HEK293 (cell line): ENCODE measurements at regions not wholly inside any gene's neighbourhood (a gene's known extent, or its start where the extent isn't known, plus 50 kb on each side); places are given as distances from the start of the nearest gene placed in this dataset.

ENCODE experiments used
- CTCF ChIA-PET: fragments of 350-600 bp; formaldehyde crosslinking; extraction: SDS; loops from one replicate; lab custom pipeline; 2021; ENCODE audit warnings: antibody characterized with exemption; lab: Yijun Ruan, JAX
- POLR2A ChIA-PET: fragments of 300-600 bp; formaldehyde crosslinking; extraction: SDS; loops from one replicate; lab custom pipeline; 2020; ENCODE audit warnings: antibody characterized with exemption, inconsistent platforms; lab: Yijun Ruan, JAX
- H3K27ac ChIP-seq: fragments of 200-500 bp; sonication (Bioruptor generic); 2 replicates; pipeline ENCODE4 v1.5.1; 2014; ENCODE audit warnings: low read depth, low read length, control low read depth, inconsistent platforms; ENCODE audit errors: extremely low read depth
- H3K36me3 ChIP-seq, 2 experiments: fragments of 200-500 bp in 1 of 2; sonication (Bioruptor generic) in 1 of 2; 1 replicate in 1 of 2; 2 replicates in 1 of 2; pipeline ENCODE4 v1.5.1; 2014 to 2017; ENCODE audit warnings: inconsistent platforms in 2 of 2, low read length in 2 of 2; ENCODE audit not compliant: control insufficient read depth in 2 of 2, insufficient read depth in 1 of 2
- H3K4me1 ChIP-seq: fragments of 200-500 bp; sonication (Bioruptor generic); 2 replicates; pipeline ENCODE4 v1.5.1; 2014; ENCODE audit warnings: mild to moderate bottlenecking, low read length, inconsistent platforms; ENCODE audit not compliant: control insufficient read depth, insufficient read depth
- H3K4me3 ChIP-seq: 2 replicates; pipeline ENCODE4 v1.5.1; 2011; ENCODE audit warnings: low read depth, mild to moderate bottlenecking, control low read depth, low read length, moderate library complexity
- H3K9me3 ChIP-seq: fragments of 200-500 bp; sonication (Bioruptor generic); 2 replicates; pipeline ENCODE4 v1.5.1; 2014; ENCODE audit warnings: low read depth, low read length, inconsistent platforms; ENCODE audit not compliant: control insufficient read depth, insufficient read depth
- GLIS1 ChIP-seq: fragments of 450-650 bp; formaldehyde crosslinking; IDR thresholded peaks from 2 replicates; pipeline ENCODE4 v1.5.1; 2016; ENCODE audit warnings: missing biosample characterization, missing genetic modification characterization
- HOXA7 ChIP-seq: sonication (generic); formaldehyde crosslinking; IDR thresholded peaks from 2 replicates; pipeline ENCODE4 v1.8.1; 2022; ENCODE audit warnings: missing genetic modification reagents, borderline replicate concordance
- HOXD13 ChIP-seq: sonication (generic); formaldehyde crosslinking; IDR thresholded peaks from 2 replicates; pipeline ENCODE4 v1.8.0; 2022; ENCODE audit warnings: missing genetic modification reagents, borderline replicate concordance
- KLF9 ChIP-seq: fragments of 450-650 bp; formaldehyde crosslinking; IDR thresholded peaks from 2 replicates; pipeline ENCODE4 v1.5.1; 2016; ENCODE audit warnings: missing biosample characterization, missing genetic modification characterization, low read depth
- SETDB1 ChIP-seq: IDR thresholded peaks from one replicate; pipeline ENCODE4 v1.6.1; 2017; ENCODE audit warnings: mild to moderate bottlenecking, low read length, moderate library complexity, mixed read lengths; ENCODE audit not compliant: insufficient read length
- WT1 ChIP-seq: fragments of 450-650 bp; formaldehyde crosslinking; IDR thresholded peaks from 2 replicates; pipeline ENCODE4 v1.5.1; 2016; ENCODE audit warnings: missing biosample characterization, missing genetic modification characterization
- ZIC2 ChIP-seq: fragments of 450-650 bp; formaldehyde crosslinking; IDR thresholded peaks from 2 replicates; pipeline ENCODE4 v1.5.1; 2016; ENCODE audit warnings: missing biosample characterization, missing genetic modification characterization
- ZNF114 ChIP-seq: fragments of 450-650 bp; formaldehyde crosslinking; IDR thresholded peaks from 2 replicates; pipeline ENCODE4 v1.5.0; 2017; ENCODE audit warnings: missing biosample characterization, missing genetic modification characterization
- ZNF175 ChIP-seq: fragments of 450-650 bp; formaldehyde crosslinking; IDR thresholded peaks from 2 replicates; pipeline ENCODE4 v1.5.1; 2016; ENCODE audit warnings: missing biosample characterization, missing genetic modification characterization
- ZNF214 ChIP-seq: fragments of 450-650 bp; formaldehyde crosslinking; IDR thresholded peaks from 2 replicates; pipeline ENCODE4 v1.5.1; 2017; ENCODE audit warnings: missing biosample characterization, mild to moderate bottlenecking, missing genetic modification characterization, borderline replicate concordance
- ZNF24 ChIP-seq: fragments of 450-650 bp; formaldehyde crosslinking; IDR thresholded peaks from 2 replicates; pipeline ENCODE4 v1.5.1; 2016; ENCODE audit warnings: missing biosample characterization, missing genetic modification characterization
- ZNF274 ChIP-seq, 2 experiments: fragments of 200-500 bp in 1 of 2; fragments of 450-650 bp in 1 of 2; sonication (Bioruptor generic) in 1 of 2; formaldehyde crosslinking in 1 of 2; IDR thresholded peaks; 2 replicates each; pipeline versions ENCODE4 v1.5.1 to v1.6.1; 2014 to 2016; ENCODE audit warnings: borderline replicate concordance in 1 of 2, inconsistent platforms in 1 of 2, low read length in 1 of 2, missing biosample characterization in 1 of 2, missing genetic modification characterization in 1 of 2
- ZNF335 ChIP-seq: fragments of 450-650 bp; formaldehyde crosslinking; conservative IDR thresholded peaks from 2 replicates; pipeline ENCODE4 v1.5.1; 2016; ENCODE audit warnings: missing biosample characterization, missing genetic modification characterization
- ZNF366 ChIP-seq: fragments of 450-650 bp; formaldehyde crosslinking; conservative IDR thresholded peaks from 2 replicates; pipeline ENCODE4 v1.5.1; 2016; ENCODE audit warnings: missing biosample characterization, missing genetic modification characterization
- ZNF37A ChIP-seq: fragments of 450-650 bp; IDR thresholded peaks from 2 replicates; pipeline ENCODE4 v1.5.1; 2018; ENCODE audit warnings: missing biosample characterization, missing genetic modification characterization
- ZNF423 ChIP-seq: fragments of 450-650 bp; formaldehyde crosslinking; IDR thresholded peaks from 2 replicates; pipeline ENCODE4 v1.5.1; 2016; ENCODE audit warnings: missing biosample characterization, missing genetic modification characterization
- ZNF600 ChIP-seq: fragments of 450-650 bp; formaldehyde crosslinking; IDR thresholded peaks from 2 replicates; pipeline ENCODE4 v1.5.1; 2016; ENCODE audit warnings: missing biosample characterization, missing genetic modification characterization
- ZNF837 ChIP-seq: fragments of 450-650 bp; formaldehyde crosslinking; IDR thresholded peaks from 2 replicates; pipeline ENCODE4 v1.5.1; 2016; ENCODE audit warnings: missing biosample characterization, missing genetic modification characterization
- ZNF843 ChIP-seq: fragments of 450-650 bp; formaldehyde crosslinking; IDR thresholded peaks from 2 replicates; pipeline ENCODE4 v1.5.1; 2016; ENCODE audit warnings: missing biosample characterization, missing genetic modification characterization
- TF ChIP-seq, protein P1 (sequence below): IDR thresholded peaks from 2 replicates; pipeline ENCODE4 v1.6.1; 2011; ENCODE audit warnings: mild to moderate bottlenecking, low read depth, low read length, borderline replicate concordance
- TF ChIP-seq, protein P2 (sequence below): fragments of 450-650 bp; formaldehyde crosslinking; IDR thresholded peaks from 2 replicates; pipeline ENCODE4 v1.5.1; 2016; ENCODE audit warnings: missing biosample characterization, missing genetic modification characterization
- TF ChIP-seq, protein P3 (sequence below): fragments of 450-650 bp; formaldehyde crosslinking; IDR thresholded peaks from 2 replicates; pipeline ENCODE4 v1.5.1; 2016; ENCODE audit warnings: missing biosample characterization, missing genetic modification characterization
- TF ChIP-seq, protein P4 (sequence below): fragments of 450-650 bp; formaldehyde crosslinking; IDR thresholded peaks from 2 replicates; pipeline ENCODE4 v1.5.1; 2016; ENCODE audit warnings: missing biosample characterization, missing genetic modification characterization
- TF ChIP-seq, protein P5 (sequence below): fragments of 450-650 bp; formaldehyde crosslinking; IDR thresholded peaks from 2 replicates; pipeline ENCODE4 v1.5.1; 2017; ENCODE audit warnings: missing biosample characterization, missing genetic modification characterization
- TF ChIP-seq, protein P6 (sequence below): fragments of 450-650 bp; formaldehyde crosslinking; IDR thresholded peaks from 2 replicates; pipeline ENCODE4 v1.5.1; 2016; ENCODE audit warnings: missing biosample characterization, missing genetic modification characterization
- TF ChIP-seq, protein P7 (sequence below): fragments of 450-650 bp; formaldehyde crosslinking; IDR thresholded peaks from 2 replicates; pipeline ENCODE4; 2016; ENCODE audit warnings: missing biosample characterization, missing genetic modification characterization

DNA sequence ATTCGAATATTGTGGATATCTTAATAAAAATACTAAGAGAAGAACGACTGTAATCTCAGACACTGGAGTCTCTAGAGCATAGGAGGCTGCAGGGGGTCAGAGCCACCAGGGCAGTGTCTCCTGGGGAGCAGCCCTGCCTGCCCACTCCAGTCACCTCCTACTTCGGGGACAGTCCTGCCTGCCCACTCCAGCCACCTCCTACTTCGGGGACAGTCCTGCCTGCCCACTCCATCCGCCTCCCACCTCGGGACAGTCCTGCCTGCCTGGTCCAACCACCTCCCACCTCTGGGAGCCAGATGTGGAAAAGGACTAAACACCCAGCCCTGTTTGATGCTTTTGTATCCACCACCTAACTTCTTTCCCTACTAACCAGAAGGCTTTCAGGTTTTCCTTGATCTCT lies 350.1 kb upstream of the SMIM21 start:
- H3K4me3 ChIP-seq: no peak overlapping the region
- CTCF ChIA-PET: interaction anchor here (1.0 kb wide), 1 partner anchor 53 kb away, joined by 3 read pairs; no protein-coding TSS in a partner anchor
- TF ChIP-seq ZNF274 (IDR thresholded peaks at IDR 0.05; ENCODE audit: low read length) (no peak), ZNF274 (tag by site-specific recombination; IDR thresholded peaks at IDR 0.05; ENCODE audit: borderline replicate concordance) (no peak), GLIS1 (tag by site-specific recombination) (no peak), SETDB1 (no peak), ZNF37A (tag by site-specific recombination) (no peak), WT1 (tag by site-specific recombination) (no peak), HOXA7 (CRISPR knock-in tag) (no peak), HOXD13 (CRISPR knock-in tag) (no peak), ZNF24 (tag by site-specific recombination) (no peak), ZNF837 (tag by site-specific recombination) (no peak), ZNF423 (tag by site-specific recombination) (no peak), ZNF843 (tag by site-specific recombination) (no peak), KLF9 (tag by site-specific recombination) (no peak)
- TF ChIP-seq, protein P1, sequence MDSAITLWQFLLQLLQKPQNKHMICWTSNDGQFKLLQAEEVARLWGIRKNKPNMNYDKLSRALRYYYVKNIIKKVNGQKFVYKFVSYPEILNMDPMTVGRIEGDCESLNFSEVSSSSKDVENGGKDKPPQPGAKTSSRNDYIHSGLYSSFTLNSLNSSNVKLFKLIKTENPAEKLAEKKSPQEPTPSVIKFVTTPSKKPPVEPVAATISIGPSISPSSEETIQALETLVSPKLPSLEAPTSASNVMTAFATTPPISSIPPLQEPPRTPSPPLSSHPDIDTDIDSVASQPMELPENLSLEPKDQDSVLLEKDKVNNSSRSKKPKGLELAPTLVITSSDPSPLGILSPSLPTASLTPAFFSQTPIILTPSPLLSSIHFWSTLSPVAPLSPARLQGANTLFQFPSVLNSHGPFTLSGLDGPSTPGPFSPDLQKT: no peak
- TF ChIP-seq, protein P2, sequence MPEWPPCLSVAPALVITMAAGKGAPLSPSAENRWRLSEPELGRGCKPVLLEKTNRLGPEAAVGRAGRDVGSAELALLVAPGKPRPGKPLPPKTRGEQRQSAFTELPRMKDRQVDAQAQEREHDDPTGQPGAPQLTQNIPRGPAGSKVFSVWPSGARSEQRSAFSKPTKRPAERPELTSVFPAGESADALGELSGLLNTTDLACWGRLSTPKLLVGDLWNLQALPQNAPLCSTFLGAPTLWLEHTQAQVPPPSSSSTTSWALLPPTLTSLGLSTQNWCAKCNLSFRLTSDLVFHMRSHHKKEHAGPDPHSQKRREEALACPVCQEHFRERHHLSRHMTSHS: no peak
- TF ChIP-seq, protein P3, sequence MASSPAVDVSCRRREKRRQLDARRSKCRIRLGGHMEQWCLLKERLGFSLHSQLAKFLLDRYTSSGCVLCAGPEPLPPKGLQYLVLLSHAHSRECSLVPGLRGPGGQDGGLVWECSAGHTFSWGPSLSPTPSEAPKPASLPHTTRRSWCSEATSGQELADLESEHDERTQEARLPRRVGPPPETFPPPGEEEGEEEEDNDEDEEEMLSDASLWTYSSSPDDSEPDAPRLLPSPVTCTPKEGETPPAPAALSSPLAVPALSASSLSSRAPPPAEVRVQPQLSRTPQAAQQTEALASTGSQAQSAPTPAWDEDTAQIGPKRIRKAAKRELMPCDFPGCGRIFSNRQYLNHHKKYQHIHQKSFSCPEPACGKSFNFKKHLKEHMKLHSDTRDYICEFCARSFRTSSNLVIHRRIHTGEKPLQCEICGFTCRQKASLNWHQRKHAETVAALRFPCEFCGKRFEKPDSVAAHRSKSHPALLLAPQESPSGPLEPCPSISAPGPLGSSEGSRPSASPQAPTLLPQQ (tag by site-specific recombination): no peak
- no peaks in the 10 kb centered on the region for H3K4me1 ChIP-seq
- POLR2A ChIA-PET: no interaction called here
- H3K36me3 ChIP-seq: no peaks in the 10 kb centered on the region
- no peak overlapping the region for H3K27ac ChIP-seq
- no peaks in the 10 kb centered on the region for H3K9me3 ChIP-seq

DNA sequence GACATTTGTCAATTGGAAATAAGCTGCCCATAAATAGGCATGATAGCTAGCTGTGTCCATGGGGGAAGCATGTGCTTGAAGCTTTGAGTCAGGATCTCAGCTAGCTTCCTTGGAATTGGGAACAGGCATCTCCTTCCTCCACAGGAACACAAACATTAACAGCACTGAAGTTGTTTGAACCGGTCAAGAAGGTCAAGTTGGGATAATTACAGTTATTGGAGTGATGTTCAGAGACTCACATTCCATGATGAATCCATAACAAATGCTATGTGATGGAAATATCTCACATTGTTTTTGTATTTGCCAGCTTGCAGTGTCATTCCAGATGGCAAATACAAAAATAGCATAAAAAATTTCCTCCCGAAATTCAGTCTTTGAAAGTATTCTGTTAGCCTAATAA lies 347.6 kb upstream of the SMIM21 start:
- H3K27ac ChIP-seq: no peak overlapping the region
- ChIA-PET CTCF (no interaction called here), POLR2A (no interaction called here)
- no peaks in the 10 kb centered on the region for H3K36me3 ChIP-seq
- no peaks in the 10 kb centered on the region for H3K4me1 ChIP-seq
- no peaks in the 10 kb centered on the region for H3K9me3 ChIP-seq
- no peak overlapping the region for H3K4me3 ChIP-seq
- TF ChIP-seq ZNF600 (tag by site-specific recombination) (no peak), ZNF335 (tag by site-specific recombination) (no peak), ZIC2 (tag by site-specific recombination) (no peak), ZNF175 (tag by site-specific recombination) (no peak), ZNF114 (no peak), ZNF366 (tag by site-specific recombination) (no peak), ZNF214 (tag by site-specific recombination) (no peak)
- TF ChIP-seq, protein P4, sequence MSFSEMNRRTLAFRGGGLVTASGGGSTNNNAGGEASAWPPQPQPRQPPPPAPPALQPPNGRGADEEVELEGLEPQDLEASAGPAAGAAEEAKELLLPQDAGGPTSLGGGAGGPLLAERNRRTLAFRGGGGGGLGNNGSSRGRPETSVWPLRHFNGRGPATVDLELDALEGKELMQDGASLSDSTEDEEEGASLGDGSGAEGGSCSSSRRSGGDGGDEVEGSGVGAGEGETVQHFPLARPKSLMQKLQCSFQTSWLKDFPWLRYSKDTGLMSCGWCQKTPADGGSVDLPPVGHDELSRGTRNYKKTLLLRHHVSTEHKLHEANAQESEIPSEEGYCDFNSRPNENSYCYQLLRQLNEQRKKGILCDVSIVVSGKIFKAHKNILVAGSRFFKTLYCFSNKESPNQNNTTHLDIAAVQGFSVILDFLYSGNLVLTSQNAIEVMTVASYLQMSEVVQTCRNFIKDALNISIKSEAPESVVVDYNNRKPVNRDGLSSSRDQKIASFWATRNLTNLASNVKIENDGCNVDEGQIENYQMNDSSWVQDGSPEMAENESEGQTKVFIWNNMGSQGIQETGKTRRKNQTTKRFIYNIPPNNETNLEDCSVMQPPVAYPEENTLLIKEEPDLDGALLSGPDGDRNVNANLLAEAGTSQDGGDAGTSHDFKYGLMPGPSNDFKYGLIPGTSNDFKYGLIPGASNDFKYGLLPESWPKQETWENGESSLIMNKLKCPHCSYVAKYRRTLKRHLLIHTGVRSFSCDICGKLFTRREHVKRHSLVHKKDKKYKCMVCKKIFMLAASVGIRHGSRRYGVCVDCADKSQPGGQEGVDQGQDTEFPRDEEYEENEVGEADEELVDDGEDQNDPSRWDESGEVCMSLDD (tag by site-specific recombination): no peak
- TF ChIP-seq, protein P5, sequence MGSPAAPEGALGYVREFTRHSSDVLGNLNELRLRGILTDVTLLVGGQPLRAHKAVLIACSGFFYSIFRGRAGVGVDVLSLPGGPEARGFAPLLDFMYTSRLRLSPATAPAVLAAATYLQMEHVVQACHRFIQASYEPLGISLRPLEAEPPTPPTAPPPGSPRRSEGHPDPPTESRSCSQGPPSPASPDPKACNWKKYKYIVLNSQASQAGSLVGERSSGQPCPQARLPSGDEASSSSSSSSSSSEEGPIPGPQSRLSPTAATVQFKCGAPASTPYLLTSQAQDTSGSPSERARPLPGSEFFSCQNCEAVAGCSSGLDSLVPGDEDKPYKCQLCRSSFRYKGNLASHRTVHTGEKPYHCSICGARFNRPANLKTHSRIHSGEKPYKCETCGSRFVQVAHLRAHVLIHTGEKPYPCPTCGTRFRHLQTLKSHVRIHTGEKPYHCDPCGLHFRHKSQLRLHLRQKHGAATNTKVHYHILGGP (tag by site-specific recombination): no peak
- TF ChIP-seq, protein P6, sequence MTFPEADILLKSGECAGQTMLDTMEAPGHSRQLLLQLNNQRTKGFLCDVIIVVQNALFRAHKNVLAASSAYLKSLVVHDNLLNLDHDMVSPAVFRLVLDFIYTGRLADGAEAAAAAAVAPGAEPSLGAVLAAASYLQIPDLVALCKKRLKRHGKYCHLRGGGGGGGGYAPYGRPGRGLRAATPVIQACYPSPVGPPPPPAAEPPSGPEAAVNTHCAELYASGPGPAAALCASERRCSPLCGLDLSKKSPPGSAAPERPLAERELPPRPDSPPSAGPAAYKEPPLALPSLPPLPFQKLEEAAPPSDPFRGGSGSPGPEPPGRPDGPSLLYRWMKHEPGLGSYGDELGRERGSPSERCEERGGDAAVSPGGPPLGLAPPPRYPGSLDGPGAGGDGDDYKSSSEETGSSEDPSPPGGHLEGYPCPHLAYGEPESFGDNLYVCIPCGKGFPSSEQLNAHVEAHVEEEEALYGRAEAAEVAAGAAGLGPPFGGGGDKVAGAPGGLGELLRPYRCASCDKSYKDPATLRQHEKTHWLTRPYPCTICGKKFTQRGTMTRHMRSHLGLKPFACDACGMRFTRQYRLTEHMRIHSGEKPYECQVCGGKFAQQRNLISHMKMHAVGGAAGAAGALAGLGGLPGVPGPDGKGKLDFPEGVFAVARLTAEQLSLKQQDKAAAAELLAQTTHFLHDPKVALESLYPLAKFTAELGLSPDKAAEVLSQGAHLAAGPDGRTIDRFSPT (tag by site-specific recombination): no peak
- TF ChIP-seq, protein P7, sequence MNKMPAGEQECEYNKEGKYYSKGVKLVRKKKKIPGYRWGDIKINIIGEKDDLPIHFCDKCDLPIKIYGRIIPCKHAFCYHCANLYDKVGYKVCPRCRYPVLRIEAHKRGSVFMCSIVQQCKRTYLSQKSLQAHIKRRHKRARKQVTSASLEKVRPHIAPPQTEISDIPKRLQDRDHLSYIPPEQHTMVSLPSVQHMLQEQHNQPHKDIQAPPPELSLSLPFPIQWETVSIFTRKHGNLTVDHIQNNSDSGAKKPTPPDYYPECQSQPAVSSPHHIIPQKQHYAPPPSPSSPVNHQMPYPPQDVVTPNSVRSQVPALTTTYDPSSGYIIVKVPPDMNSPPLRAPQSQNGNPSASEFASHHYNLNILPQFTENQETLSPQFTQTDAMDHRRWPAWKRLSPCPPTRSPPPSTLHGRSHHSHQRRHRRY (tag by site-specific recombination): no peak
